IPS-20b (cell line): ENCODE measurements at regions not wholly inside any gene's neighbourhood (a gene's known extent, or its start where the extent isn't known, plus 50 kb on each side); places are given as distances from the start of the nearest gene placed in this dataset.

Source experiments
- H3K27ac ChIP-seq: one replicate; pipeline ENCODE4 v1.5.1; 2013; ENCODE audit warnings: low read length
- H3K27me3 ChIP-seq: 2 replicates; pipeline ENCODE4 v1.6.1; 2013; ENCODE audit warnings: mild to moderate bottlenecking, low read length, inconsistent platforms; ENCODE audit not compliant: insufficient read depth
- H3K36me3 ChIP-seq: 2 replicates; pipeline ENCODE4 v1.6.1; 2013; ENCODE audit warnings: low read depth, mild to moderate bottlenecking, inconsistent platforms, low read length, moderate library complexity; ENCODE audit not compliant: insufficient read depth
- H3K4me1 ChIP-seq: 2 replicates; pipeline ENCODE4 v1.6.1; 2013; ENCODE audit warnings: mild to moderate bottlenecking, control low read depth, inconsistent platforms, low read length, moderate library complexity; ENCODE audit not compliant: insufficient read depth
- H3K4me3 ChIP-seq: 2 replicates; pipeline ENCODE4 v1.5.1; 2013; ENCODE audit warnings: mild to moderate bottlenecking, low read length, inconsistent platforms
- H3K9ac ChIP-seq: 2 replicates; pipeline ENCODE4 v1.6.1; 2013; ENCODE audit warnings: low read depth, mild to moderate bottlenecking, inconsistent platforms, low read length, moderate library complexity
- H3K9me3 ChIP-seq: 2 replicates; pipeline ENCODE4 v1.6.1; 2013; ENCODE audit warnings: mild to moderate bottlenecking, low read depth, low read length, inconsistent platforms; ENCODE audit not compliant: insufficient read depth

DNA sequence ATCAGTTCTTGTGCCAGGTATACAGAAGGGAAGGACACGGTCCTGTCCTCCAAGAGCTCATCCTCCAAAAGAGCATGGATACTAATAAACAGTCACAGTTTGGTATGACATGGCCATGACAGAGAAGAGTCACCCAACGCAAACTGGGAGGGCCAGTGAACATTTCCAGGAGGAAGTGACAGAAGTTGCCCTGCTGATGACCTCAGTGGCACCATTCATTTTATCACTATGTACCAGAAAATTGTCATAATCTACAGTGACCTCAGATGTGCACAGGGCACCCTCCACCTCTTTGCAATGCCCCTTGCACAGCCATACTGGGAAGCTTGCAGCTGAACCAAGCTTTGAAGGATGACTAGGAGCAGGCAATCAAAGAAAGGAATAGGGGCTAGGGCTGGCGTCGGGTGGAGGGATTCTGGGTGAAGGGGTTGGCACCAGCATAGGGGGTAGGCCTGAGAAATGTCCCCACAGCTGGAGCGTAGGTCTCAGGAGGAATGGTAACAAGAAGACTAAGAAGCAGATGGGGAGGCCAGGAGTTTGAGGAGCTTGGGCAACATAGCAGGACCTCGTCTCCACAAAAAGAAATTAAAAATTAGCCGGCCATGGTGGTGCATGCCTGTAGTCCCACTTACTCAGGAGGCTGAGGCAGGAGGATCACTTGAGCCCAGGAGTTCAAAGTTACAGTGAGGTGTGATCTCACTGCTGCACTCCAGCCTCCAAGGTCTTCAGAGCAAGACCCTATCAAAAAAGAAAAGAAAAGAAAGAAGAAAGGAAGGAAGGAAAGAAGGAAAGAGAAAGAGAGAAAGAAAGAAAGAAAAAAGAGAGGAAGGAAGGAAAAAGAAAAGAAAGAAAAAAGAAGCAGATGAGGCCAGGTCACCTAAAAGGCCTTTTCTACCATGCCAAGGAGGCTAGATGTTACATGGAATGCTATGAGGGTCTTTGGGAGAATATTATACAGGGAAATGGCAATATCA is 65.3 kb upstream of the SNX9 start:
- Histone ChIP-seq H3K27ac (no peak overlapping the region), H3K9ac (no peak overlapping the region), H3K36me3 (no peaks in the 10 kb centered on the region), H3K9me3 (no peaks in the 10 kb centered on the region; the same call in 1 of the 2 replicates), H3K4me1 (peaks cover 27% of the 10 kb centered on the region), H3K4me3 (no peak overlapping the region), H3K27me3 (peaks cover 10% of the 10 kb centered on the region; the same call in 1 of the 2 replicates)

DNA sequence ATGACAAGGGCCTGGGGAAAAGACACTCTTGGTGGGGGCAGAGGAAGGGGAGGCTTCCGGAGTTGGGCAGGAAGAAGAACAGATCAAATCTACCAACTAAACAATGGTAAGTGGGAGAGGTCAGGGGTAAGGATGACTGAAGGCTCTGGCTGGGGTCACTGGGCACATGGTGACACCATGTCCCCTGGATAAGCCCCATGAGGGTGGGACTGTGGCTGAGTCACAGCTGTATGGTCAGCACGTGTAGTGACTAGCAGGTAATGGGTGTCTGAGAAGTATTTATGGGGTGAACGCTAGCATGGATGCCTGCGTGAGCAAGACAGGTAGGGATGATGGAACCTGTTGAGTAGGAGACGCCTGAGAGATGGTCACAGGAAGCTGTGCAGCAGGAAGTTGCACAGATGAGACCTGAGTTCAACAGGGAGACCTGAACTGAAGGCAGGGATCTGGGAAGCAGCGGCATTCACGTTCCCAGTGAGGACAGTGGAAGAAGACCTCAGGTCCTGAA is 64.5 kb upstream of the SNX9 start:
- H3K36me3 ChIP-seq, result no peaks in the 10 kb centered on the region
- no peak overlapping the region for H3K9ac ChIP-seq
- H3K4me3 ChIP-seq, result no peak overlapping the region
- H3K27ac ChIP-seq, result no peak overlapping the region
- H3K9me3 ChIP-seq, result no peaks in the 10 kb centered on the region; the same call in 1 of the 2 replicates
- peaks cover 26% of the 10 kb centered on the region for H3K4me1 ChIP-seq
- peaks cover 10% of the 10 kb centered on the region; the same call in 1 of the 2 replicates for H3K27me3 ChIP-seq

DNA sequence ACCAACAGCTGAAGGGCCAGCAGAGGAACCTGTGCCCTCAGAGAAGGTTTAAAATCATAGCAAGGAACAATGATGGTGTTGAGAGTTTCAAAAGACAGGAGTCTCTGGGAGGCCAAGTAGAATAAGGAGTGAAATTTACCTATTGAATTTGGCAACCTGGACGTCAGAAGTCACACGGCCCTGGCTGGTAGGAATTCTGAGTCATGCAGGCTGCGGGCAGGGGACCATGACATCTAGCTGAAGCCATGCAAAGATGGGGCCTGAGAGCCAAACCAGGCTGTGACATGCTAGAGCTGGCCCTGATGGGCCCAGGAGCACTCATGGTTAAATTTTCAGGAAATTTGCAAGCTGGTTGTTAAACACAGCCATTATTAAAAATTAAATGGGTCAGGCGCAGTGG is 64.0 kb upstream of the SNX9 start:
- H3K27me3 ChIP-seq, result peaks cover 10% of the 10 kb centered on the region; the same call in 1 of the 2 replicates
- no peaks in the 10 kb centered on the region; the same call in 1 of the 2 replicates for H3K9me3 ChIP-seq
- no peak overlapping the region for H3K4me3 ChIP-seq
- H3K36me3 ChIP-seq, result no peaks in the 10 kb centered on the region
- H3K27ac ChIP-seq, result no peak overlapping the region
- peaks cover 29% of the 10 kb centered on the region for H3K4me1 ChIP-seq
- H3K9ac ChIP-seq, result no peak overlapping the region

DNA sequence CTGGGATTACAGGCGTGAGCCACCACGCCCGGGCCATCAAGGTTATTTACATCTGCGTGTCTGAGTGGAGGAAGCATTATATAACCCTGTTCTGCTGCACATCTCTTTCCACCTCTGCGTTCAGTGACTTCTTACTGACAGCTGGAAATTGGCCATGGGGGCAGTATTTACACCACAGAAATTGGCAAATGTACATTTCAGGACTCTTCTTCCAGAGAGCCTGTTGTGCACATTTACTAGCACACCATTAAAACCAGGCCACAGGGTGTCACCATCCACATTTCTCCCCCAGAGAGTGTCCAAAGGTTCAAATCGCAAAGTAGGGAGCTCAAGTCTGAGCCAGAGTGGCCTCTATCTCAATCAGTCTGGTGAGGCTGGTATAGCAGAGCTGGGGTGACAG is 62.9 kb upstream of the SNX9 start:
- H3K4me3 ChIP-seq, result no peak overlapping the region
- H3K9ac ChIP-seq, result no peak overlapping the region
- H3K9me3 ChIP-seq, result no peaks in the 10 kb centered on the region
- H3K36me3 ChIP-seq, result no peaks in the 10 kb centered on the region
- H3K27ac ChIP-seq, result no peak overlapping the region
- H3K27me3 ChIP-seq, result peaks cover 5% of the 10 kb centered on the region; the same call in 1 of the 2 replicates
- H3K4me1 ChIP-seq, result peaks cover 36% of the 10 kb centered on the region

DNA sequence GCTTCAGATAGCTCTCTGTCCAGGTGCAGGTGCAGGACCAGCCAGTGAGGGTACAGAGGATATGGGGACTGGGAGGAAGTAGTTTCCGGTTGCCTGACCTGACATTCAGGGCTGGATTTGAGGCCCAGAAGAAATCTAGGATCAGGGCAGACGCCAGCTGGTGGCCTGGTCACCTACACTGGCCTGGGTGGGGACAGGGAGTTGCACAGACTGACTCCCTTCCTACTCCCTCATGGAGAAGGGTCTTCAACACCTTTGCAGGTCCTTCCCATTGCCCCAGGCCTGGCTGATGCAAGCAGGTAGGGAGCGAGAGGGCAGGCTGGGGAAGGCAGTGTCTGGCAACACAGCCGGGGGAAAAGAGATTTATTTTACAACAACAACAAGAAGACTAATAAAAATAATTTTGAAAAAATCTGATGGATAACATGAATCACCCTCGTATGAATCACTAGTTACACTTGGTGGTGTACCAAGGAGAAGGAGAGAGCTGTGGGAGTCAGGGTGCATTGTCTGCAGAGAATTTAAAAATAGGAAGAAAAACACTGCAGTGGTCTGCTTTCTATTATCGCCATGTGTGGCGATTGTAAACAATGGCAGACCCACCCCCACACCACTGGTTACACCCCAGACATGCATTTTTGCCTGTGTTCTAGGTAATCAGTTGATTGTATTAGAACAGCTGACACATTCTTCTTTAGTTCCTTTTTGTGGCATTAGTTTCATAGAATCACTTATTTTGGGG is 62.3 kb upstream of the SNX9 start:
- H3K36me3 ChIP-seq, result no peaks in the 10 kb centered on the region
- H3K4me3 ChIP-seq, result no peak overlapping the region
- H3K27ac ChIP-seq, result no peak overlapping the region
- H3K4me1 ChIP-seq, result peaks cover 36% of the 10 kb centered on the region
- H3K9ac ChIP-seq, result no peak overlapping the region
- H3K27me3 ChIP-seq, result peaks cover 5% of the 10 kb centered on the region; the same call in 1 of the 2 replicates
- H3K9me3 ChIP-seq, result no peaks in the 10 kb centered on the region

DNA sequence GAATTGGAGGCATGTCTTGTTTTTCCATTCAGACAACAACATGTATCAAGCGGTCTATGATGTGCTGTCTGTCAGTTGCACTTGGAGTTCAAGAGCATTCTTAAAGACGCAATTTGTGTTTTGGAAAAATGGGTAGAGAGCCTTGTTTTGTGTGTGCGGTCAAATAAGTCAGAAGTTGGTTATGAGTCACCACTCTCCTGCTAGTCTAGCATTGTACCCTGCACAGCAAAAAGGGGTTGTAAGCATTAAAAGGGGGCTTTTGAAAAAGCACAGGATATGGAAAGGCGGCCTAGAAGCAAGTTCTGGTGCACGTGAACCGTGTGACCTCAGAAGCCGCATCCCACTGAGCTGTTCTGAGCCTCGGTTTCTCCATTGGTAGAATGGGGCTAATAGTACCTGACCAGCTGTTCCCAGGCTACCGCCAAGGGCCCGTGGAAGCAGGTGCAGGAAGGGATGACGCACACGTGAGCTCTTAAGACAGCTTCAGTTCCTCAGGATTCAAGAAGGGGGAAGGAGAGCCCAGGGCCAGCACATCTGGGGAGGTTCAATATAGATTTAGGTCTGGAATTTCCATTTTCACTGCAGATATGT is 61.6 kb upstream of the SNX9 start:
- H3K9ac ChIP-seq, result no peak overlapping the region
- no peaks in the 10 kb centered on the region for H3K36me3 ChIP-seq
- H3K27ac ChIP-seq, result no peak overlapping the region
- H3K9me3 ChIP-seq, result no peaks in the 10 kb centered on the region
- no peak overlapping the region for H3K4me3 ChIP-seq
- H3K27me3 ChIP-seq, result peaks cover 5% of the 10 kb centered on the region; the same call in 1 of the 2 replicates
- peaks cover 35% of the 10 kb centered on the region for H3K4me1 ChIP-seq

DNA sequence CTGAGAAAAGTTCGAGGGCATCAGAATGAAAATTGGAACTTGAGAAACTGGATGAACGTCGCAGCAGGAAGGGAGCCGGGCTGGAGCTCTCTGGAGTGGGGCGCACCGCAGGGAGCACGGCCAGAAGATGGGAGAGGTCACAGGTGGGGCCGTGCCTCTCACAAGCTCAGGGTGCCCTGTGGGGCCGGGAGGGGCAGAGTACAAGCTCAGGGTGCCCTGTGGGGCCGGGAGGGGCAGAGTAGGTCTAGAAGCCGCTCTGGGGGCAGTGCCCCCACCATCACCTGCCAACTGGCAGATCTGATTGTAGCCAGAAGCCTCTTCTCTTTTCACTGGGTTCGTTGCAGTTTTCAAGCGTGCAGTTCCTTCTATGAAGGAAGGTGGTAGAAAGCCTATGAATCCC is 61.1 kb upstream of the SNX9 start:
- Histone ChIP-seq H3K36me3 (no peaks in the 10 kb centered on the region), H3K27ac (no peak overlapping the region), H3K4me3 (no peak overlapping the region), H3K9me3 (no peaks in the 10 kb centered on the region), H3K27me3 (peaks cover 5% of the 10 kb centered on the region; the same call in 1 of the 2 replicates), H3K9ac (no peak overlapping the region), H3K4me1 (peaks cover 32% of the 10 kb centered on the region)

DNA sequence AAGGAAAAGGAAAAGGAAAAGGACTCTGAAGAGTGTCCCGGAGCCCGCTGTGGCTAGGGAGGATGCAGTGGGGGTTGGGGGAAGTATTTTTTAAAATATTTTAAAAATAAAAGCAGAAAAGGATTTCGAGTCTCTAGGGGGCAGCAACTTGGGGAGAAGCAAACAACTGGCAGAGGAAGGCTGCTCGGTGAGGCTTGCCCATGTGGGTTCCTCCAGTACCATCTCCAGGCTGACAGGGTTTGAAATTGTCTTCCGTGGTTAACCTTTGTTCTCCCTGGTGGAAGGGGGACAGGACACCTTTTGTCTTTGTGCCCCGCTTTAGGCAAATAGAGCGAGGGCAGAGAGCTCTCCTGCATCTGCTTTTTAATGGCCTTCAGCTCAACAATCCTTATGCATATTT is 60.4 kb upstream of the SNX9 start:
- Histone ChIP-seq H3K9ac (no peak overlapping the region), H3K4me1 (peaks cover 31% of the 10 kb centered on the region), H3K27ac (no peak overlapping the region)

DNA sequence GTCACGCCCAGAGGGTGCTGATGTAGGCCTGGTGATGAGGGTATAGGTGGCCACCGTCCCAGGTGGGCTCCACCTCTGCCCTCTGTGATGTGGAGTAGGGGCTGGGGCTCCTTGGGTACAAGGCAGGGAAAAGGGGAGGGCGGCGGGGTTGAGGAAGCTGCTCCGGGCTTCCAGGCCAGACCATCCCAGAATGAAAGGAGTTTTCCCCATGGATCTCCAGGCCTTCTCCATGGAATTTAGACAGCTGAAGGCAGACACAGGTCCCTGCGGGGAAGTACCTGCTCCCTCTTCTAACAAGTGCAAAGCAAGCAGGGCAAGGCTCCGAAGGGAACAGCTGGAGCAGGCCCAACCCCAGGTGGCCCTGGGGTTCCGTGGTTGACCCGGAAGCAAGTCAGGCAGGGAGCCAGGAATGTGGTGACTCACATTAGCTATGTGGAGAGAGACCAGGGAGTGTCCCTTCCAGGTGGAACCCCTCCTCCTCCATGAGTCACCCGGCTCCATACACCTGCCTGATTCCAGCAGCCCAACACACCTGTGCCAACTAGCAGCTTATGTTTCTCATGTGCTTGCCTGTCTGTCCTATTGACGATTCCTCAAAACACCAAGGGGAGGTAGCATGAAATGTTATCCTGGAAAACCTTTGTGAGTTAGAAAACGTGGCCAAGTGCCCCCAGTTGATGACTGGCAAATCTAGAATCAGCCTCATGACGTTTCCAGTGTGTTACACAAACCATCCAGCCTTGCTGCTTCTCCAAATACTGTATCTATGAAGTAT is 59.7 kb upstream of the SNX9 start:
- Histone ChIP-seq H3K4me3 (no peak overlapping the region), H3K27me3 (no peaks in the 10 kb centered on the region), H3K9me3 (no peaks in the 10 kb centered on the region), H3K36me3 (no peaks in the 10 kb centered on the region), H3K9ac (no peak overlapping the region), H3K27ac (no peak overlapping the region), H3K4me1 (peaks cover 35% of the 10 kb centered on the region)

More for the DNA sequence above, 60.4 kb upstream of the SNX9 start:
- H3K4me3 ChIP-seq, result no peak overlapping the region
- H3K36me3 ChIP-seq, result no peaks in the 10 kb centered on the region
- no peaks in the 10 kb centered on the region for H3K27me3 ChIP-seq
- H3K9me3 ChIP-seq, result no peaks in the 10 kb centered on the region

DNA sequence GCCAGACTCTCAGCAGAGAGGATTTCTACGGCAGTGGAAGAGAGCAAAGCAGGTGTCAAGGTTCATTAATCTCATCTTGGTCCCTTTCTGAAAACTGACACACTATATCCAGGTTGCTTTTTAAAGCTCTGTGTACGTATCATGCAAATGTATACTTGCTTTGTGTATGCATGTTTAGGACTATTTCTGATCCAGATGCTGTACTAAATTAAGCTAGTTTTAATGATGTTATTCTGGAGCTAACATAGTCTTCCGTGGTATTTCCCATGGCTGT is 59.2 kb upstream of the SNX9 start:
- H3K36me3 ChIP-seq, result no peaks in the 10 kb centered on the region
- no peak overlapping the region for H3K4me3 ChIP-seq
- H3K9me3 ChIP-seq, result no peaks in the 10 kb centered on the region
- no peak overlapping the region for H3K9ac ChIP-seq
- peaks cover 38% of the 10 kb centered on the region for H3K4me1 ChIP-seq
- no peaks in the 10 kb centered on the region for H3K27me3 ChIP-seq
- H3K27ac ChIP-seq, result no peak overlapping the region
